ENCODE measurements at regions not wholly inside any gene's neighbourhood (a gene's known extent, or its start where the extent isn't known, plus 50 kb on each side); places are given as distances from the start of the nearest gene placed in this dataset.
A peak's percentile ranks its signal among the peaks of the same experiment; 100 is the strongest.
"Not testable (repeated sequence)": the region's sequence is repeated elsewhere in the genome, so short reads cannot be mapped to it uniquely, and the experiment has no call there.

DNA sequence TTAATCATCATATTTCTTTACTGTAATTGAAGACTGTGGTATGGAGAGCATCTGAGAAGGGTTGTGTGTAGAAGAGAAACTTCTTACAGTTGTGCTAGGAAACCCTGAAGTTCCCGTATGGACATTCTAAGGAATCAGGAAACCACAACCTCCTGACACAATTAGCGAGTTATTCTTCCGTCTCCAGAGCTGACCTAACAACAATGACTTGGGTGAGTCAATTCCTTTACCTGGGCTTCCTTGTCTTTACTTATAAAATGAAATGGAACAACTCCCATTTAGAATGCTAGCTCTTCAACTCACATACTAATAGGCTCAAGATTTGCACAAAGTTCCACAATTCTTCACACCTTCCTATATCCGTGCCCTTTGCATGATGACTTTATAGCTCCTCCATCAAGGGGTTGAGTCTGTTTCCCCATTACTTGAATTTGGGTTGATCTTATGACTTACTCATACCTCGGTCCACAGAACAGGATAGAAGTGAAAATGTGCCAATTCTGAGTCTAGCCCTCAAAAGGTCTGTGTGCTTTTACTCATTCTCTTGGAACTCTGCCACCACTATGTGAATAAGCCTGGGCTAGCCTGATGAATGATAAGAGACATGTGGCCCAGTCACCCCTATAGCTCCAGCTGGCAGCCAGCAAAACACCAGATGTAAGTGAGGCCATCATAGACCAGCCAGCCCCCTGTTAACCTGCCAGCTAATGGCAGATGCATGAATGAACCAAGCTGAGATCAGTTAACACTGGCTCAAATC, 459.4 kb downstream of the ETNK1 start:
- no peak for DNase-seq (ENCODE audit: low read depth)

DNA sequence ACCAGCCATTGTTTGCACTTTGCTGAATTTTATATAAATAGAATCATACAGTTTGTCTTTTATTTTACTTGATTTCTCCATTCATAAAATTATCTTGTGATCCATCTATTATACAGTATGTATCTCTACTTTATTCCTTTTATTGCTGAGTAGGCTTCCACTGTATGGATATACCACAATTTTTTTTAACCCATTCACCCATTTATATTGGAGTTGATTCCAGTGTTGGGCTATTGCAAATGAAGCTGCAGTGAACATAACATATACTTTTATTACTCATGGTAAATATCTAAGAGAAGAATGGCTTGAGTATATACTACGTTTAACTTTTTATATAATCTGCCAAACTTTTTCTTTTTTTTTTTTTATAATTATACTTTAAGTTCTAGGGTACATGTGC, 463.6 kb downstream of the ETNK1 start:
- no peak for DNase-seq (ENCODE audit: low read depth)

DNA sequence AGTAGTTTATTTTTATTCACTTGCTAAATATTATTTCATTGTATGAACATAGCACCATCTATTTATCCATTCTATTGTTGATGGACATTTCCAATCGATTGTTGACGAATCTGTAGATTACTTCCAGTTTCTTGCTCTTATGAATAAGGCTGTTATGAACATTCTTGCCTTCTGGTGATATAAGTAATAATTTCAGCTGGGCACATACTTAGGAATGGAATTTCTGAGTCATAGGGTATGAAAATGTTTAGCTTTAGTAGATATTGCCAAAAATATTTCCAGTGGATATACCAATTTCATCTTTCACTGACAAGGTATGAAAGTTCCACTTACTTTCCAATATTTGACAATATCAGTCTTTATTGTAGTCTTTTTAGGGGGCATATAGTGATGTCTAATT, 468.5 kb downstream of the ETNK1 start:
- no peak for DNase-seq (ENCODE audit: low read depth)

- DNase-seq (ENCODE audit: low read depth) = no peak
Measured at GRCh38 chr12:23096321-23096720, 471.4 kb downstream of the ETNK1 start.

- no peak for DNase-seq (ENCODE audit: low read depth)
Measured at GRCh38 chr12:23098110-23098509, 473.1 kb downstream of the ETNK1 start.

- peak; percentile 14 for DNase-seq (ENCODE audit: low read depth)
Measured at GRCh38 chr12:23098517-23098916, 473.5 kb downstream of the ETNK1 start.

- DNase-seq (ENCODE audit: low read depth) = no peak
Measured at GRCh38 chr12:23099104-23099503, 474.1 kb downstream of the ETNK1 start.

- no peak for DNase-seq (ENCODE audit: low read depth)
Measured at GRCh38 chr12:23099604-23100003, 474.6 kb downstream of the ETNK1 start.

GRCh38 chr12:23108957-23109356, 484.0 kb downstream of the ETNK1 start:
- DNase-seq (ENCODE audit: low read depth) = no peak

- no peak for DNase-seq (ENCODE audit: low read depth)
Measured at GRCh38 chr12:23113781-23114180, 488.8 kb downstream of the ETNK1 start.

GRCh38 chr12:23115984-23116383, 491.0 kb downstream of the ETNK1 start:
- DNase-seq (ENCODE audit: low read depth) = no peak

GRCh38 chr12:23126794-23127193, 501.8 kb downstream of the ETNK1 start:
- no peak for DNase-seq (ENCODE audit: low read depth)

GRCh38 chr12:23127701-23128100, 502.7 kb downstream of the ETNK1 start:
- no peak for DNase-seq (ENCODE audit: low read depth)

DNA sequence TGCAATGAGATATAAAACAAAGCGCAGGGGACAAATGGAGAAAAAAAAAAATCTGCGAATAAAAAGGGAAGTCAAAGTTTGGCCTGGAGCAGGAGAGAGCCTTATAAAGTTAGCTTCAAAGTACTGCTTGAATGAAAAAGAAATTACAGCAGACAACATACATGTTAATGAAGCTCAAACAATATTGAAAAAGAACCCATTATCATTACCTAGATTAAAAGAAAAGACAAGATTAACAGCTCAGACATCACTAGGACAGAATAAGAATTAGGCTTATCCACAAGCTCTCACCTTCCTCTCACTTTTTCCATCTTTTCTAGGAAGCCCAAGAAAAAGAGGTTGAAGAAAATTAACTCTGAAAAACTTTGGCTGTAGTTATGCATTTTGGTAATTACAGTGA, 503.5 kb downstream of the ETNK1 start:
- no peak for DNase-seq (ENCODE audit: low read depth)

DNA sequence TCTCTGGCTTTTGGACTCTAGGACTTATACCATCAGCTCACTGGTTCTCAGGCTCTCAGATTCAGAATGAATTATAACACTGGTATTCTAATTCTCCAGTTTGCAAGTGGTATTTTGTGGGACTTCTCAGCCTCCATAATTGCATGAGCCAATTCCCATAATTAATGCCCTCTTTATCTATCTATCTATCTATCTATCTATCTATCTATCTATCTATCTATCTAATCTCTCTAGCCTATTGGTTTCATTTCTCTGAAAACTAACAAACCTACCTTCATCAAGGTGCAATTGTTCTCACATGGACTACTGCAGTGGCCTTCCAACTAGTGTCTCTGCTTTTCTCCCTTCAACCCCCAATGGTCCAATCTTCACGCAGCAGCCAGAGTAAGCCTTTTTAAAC, 507.4 kb downstream of the ETNK1 start:
- no peak for DNase-seq (ENCODE audit: low read depth)

DNA sequence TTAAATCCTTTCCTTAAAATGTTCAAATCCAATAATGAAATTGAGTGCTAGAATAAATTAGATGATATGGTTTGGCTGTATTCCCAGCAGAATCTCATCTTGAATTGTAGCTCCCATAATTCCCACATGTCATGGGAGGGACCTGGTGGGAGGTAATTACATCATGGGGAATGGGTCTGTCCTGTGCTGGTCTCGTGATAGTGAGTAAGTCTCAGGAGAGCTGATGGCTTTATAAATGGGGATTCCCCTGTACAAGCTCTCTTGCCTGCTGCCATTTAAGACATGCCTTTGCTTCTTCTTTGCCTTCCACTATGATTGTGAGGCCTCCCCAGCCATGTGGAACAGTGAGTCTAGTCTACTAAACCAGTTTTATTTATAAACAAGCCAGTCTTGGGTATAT, 508.5 kb downstream of the ETNK1 start:
- no peak for DNase-seq (ENCODE audit: low read depth)

GRCh38 chr12:23139026-23139425, 514.1 kb downstream of the ETNK1 start:
- no peak for DNase-seq (ENCODE audit: low read depth)

GRCh38 chr12:23140710-23141109, 515.7 kb downstream of the ETNK1 start:
- no peak for DNase-seq (ENCODE audit: low read depth)

DNA sequence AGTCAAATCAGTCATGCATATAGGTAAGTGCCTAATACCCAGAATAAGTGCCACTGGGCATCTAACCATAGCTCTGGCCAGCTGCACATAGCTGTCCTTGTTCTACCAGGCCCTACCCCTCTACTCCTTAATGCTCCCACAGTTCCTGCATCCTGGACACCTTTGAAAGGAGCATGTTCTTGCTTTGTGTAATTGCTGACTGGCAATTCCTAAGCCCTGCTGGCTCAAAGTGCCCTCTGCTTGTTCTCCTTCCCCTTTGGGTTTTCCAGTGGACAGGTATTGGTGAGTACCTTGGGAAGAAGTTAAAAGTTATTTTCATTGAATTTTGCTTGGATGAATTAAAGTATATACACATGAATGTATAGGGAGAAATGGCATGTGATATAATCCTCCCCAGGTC, 516.4 kb downstream of the ETNK1 start:
- no peak for DNase-seq (ENCODE audit: low read depth)

DNA sequence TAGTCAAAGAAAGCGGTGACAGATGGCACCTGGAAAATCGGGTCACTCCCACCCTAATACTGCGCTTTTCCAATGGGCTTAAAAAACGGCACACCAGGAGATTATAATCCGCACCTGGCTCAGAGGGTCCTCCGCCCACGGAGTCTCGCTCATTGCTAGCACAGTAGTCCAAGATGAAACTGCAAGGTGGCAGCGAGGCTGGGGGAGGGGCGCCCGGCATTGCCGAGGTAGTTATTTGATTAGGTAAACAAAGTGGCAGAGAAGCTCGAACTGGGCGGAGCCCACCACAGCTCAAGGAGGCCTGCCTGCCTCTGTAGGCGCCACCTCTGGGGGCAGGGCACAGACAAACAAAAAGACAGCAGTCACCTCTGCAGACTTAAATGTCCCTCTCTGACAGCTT, 521.1 kb downstream of the ETNK1 start:
- not testable (repeated sequence) for DNase-seq (ENCODE audit: low read depth)

DNA sequence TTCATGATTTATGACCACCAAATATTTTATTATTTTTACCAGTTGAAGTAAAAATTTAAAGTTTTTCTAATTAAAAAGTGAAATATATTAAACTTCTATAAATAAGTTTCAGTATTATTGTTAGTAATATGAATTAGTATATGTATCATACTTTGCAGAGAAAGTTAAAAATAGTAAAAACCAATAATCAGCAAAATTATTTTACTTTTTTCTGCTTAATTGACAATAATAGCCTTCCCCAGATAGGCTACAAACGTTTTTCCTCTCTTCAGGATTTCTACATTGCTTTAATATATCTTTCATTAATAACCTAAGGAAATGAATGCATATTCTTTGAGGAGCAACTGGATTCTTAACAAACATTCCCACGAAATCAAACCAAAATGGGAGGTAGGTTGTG, 543.5 kb downstream of the ETNK1 start:
- DNase-seq (ENCODE audit: low read depth) = no peak

DNA sequence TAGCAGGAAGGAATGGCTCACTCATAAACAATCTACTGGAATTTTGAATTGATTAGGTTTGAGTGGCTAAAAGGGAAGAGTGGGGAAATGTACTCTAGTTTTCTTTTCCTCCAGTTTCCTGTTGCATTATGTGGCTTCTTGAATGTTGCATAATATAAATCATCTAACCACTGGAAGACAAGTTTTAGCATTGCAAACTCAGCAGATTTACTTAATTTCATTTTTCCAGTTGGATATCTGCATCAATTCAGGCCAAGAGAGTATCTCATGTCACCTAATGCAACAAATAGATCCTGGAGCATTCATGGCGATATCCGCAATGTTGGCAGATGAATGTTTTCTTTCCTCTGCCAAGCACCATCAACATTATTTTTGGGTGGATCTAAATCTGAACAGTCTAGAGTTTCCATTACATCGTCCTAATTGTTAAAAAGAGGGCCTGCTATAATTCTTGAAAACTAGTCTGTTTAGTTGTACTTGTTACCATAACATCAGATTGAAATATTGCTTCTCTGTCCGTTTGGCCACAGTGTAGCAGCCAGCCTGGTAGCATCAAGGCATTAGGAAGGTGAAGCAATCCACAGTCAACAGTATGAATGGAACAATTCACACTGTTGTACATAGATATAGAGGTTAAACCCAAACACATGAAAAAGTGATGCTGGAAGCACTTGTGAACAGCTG, 544.2 kb downstream of the ETNK1 start:
- DNase-seq (ENCODE audit: low read depth) = no peak

- DNase-seq (ENCODE audit: low read depth) = no peak
Measured at GRCh38 chr12:23169696-23170013, 544.7 kb downstream of the ETNK1 start.

- DNase-seq (ENCODE audit: low read depth) = no peak
Measured at GRCh38 chr12:23174917-23175316, 549.9 kb downstream of the ETNK1 start.
